ENCODE measurements at regions not wholly inside any gene's neighbourhood (a gene's known extent, or its start where the extent isn't known, plus 50 kb on each side); places are given as distances from the start of the nearest gene placed in this dataset.
"Not testable (repeated sequence)": the region's sequence is repeated elsewhere in the genome, so short reads cannot be mapped to it uniquely, and the experiment has no call there.

- H3K4me3 Mint-ChIP-seq; H4K20me1 ChIP-seq (ENCODE audit: control insufficient read depth, insufficient read depth, low read length, poor library complexity, severe bottlenecking); intact Hi-C loops (cut with micrococcal nuclease); DNase-seq; H3K9ac ChIP-seq (ENCODE audit: low read length); H3K4me2 ChIP-seq (replicated peaks; ENCODE audit: low read depth, low read length, poor library complexity, severe bottlenecking); H3K27me3 Mint-ChIP-seq; H3K27me3 ChIP-seq (replicated peaks in 1 of 4; ENCODE audit: control extremely low read depth in 1 of 4, control insufficient read depth in 3 of 4, insufficient read depth in 4 of 4, low read length in 3 of 4); POLR2A ChIA-PET; H3K36me3 ChIP-seq (replicated peaks in 1 of 2; ENCODE audit: control extremely low read depth in 1 of 2, control insufficient read depth in 1 of 2, extremely low read depth in 1 of 2, insufficient read depth in 2 of 2, low read length in 1 of 2); H2AFZ ChIP-seq (ENCODE audit: insufficient read depth, low read depth, low read length, poor library complexity, severe bottlenecking); H3K9me3 ChIP-seq (ENCODE audit: control extremely low read depth in 1 of 3, control insufficient read depth in 2 of 3, insufficient read depth in 1 of 3, low read length in 2 of 3); H3K27ac ChIP-seq (ENCODE audit: low read length in 2 of 2); ATAC-seq (ENCODE audit: low read depth); H3K4me3 ChIP-seq (ENCODE audit: control extremely low read depth in 1 of 5, extremely low read depth in 1 of 5, insufficient read depth in 1 of 5, low read depth in 2 of 5, low read length in 4 of 5); H3K27ac Mint-ChIP-seq; H3K79me2 ChIP-seq (ENCODE audit: control insufficient read depth, insufficient read depth, low read length); H3K9me3 Mint-ChIP-seq (ENCODE audit: insufficient read depth): not testable (repeated sequence)
- WGBS (ENCODE audit: insufficient coverage) = 62% methylated on average over 16 of the region's 19 CpGs
- peaks cover 13% of the 10 kb centered on the region for H3K4me1 Mint-ChIP-seq
- peaks cover 10 to 19% of the 10 kb centered on the region in 2 donors for H3K4me1 ChIP-seq (ENCODE audit: control insufficient read depth in 2 of 2, insufficient read depth in 2 of 2, low read length in 2 of 2)
- CTCF ChIA-PET = interaction anchor here (0.6 kb wide), 1 partner anchor 379 kb away, joined by 3 read pairs; no protein-coding TSS in a partner anchor
These were observed 96.2 kb downstream of the BDH1 start for GRCh38 chr3:197459571-197459970.

- no peak overlapping the region for H2AFZ ChIP-seq (ENCODE audit: insufficient read depth, low read depth, low read length, poor library complexity, severe bottlenecking)
- no peak overlapping the region for H3K4me3 ChIP-seq (ENCODE audit: control extremely low read depth in 1 of 5, extremely low read depth in 1 of 5, insufficient read depth in 1 of 5, low read depth in 2 of 5, low read length in 4 of 5)
- 89% methylated on average over 8 of the region's 11 CpGs for WGBS (ENCODE audit: insufficient coverage)
- peaks cover 14% of the 10 kb centered on the region for H3K4me1 Mint-ChIP-seq
- no peaks in the 10 kb centered on the region for H3K27me3 Mint-ChIP-seq
- H3K9me3 Mint-ChIP-seq (ENCODE audit: insufficient read depth) = no peaks in the 10 kb centered on the region
- H3K4me2 ChIP-seq (replicated peaks; ENCODE audit: low read depth, low read length, poor library complexity, severe bottlenecking) = no peak overlapping the region
- no peak overlapping the region for H3K4me3 Mint-ChIP-seq
- TF ChIP-seq CTCF (IDR thresholded peaks at IDR 0.05) = no peak
- no peak for TF ChIP-seq EZH2 (IDR thresholded peaks at IDR 0.05; ENCODE audit: borderline replicate concordance, insufficient read depth, low read depth, low read length, poor library complexity, severe bottlenecking)
- no peaks in the 10 kb centered on the region for H3K79me2 ChIP-seq (ENCODE audit: control insufficient read depth, insufficient read depth, low read length)
- peaks cover 10 to 19% of the 10 kb centered on the region in 2 donors for H3K4me1 ChIP-seq (ENCODE audit: control insufficient read depth in 2 of 2, insufficient read depth in 2 of 2, low read length in 2 of 2)
- no peak overlapping the region for H3K9ac ChIP-seq (ENCODE audit: low read length)
- peaks cover 0 to 6% (median 0%) of the 10 kb centered on the region in 4 experiments for H3K27me3 ChIP-seq (replicated peaks in 1 of 4; ENCODE audit: control extremely low read depth in 1 of 4, control insufficient read depth in 3 of 4, insufficient read depth in 4 of 4, low read length in 3 of 4)
- intact Hi-C loops (cut with micrococcal nuclease) = no loop called here
- H3K36me3 ChIP-seq (replicated peaks in 1 of 2; ENCODE audit: control extremely low read depth in 1 of 2, control insufficient read depth in 1 of 2, extremely low read depth in 1 of 2, insufficient read depth in 2 of 2, low read length in 1 of 2) = no peaks in the 10 kb centered on the region
- no peak overlapping the region for H3K27ac ChIP-seq (ENCODE audit: low read length in 2 of 2)
- ATAC-seq (ENCODE audit: low read depth) = no peak
- no peak for DNase-seq
- peaks cover 0 to 6% (median 0%) of the 10 kb centered on the region in 3 donors for H3K9me3 ChIP-seq (ENCODE audit: control extremely low read depth in 1 of 3, control insufficient read depth in 2 of 3, insufficient read depth in 1 of 3, low read length in 2 of 3)
- H3K27ac Mint-ChIP-seq = no peak overlapping the region
- ChIA-PET POLR2A (no interaction called here), CTCF (no interaction called here)
- H4K20me1 ChIP-seq (ENCODE audit: control insufficient read depth, insufficient read depth, low read length, poor library complexity, severe bottlenecking) = no peaks in the 10 kb centered on the region
These were observed 96.8 kb downstream of the BDH1 start for GRCh38 chr3:197458906-197459470.

Data from B cell (primary cell).